ENCODE measurements at regions not wholly inside any gene's neighbourhood (a gene's known extent, or its start where the extent isn't known, plus 50 kb on each side); places are given as distances from the start of the nearest gene placed in this dataset.

DNA sequence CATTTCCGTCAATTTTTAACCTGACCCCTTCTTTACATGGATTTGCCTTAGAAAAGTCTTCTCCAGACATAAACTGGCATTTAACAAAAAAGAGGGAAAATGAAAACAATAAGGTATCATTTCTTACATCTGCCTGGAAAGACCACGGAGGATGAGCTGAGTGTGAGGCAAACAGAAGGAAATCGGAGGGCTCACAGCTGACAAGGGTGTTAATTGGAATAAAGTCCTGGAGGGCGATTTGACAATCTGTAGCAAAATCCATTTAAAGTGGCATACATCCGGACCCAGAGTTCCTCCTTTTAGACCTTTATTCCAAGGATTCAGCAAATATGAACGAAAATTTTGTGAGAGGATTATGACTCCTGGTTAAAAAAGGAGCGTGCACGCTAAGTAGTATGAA, 179.7 kb upstream of the COPS8 start:
- TF ChIP-seq POLR2AphosphoS5 (IDR thresholded peaks at IDR 0.05; ENCODE audit: borderline replicate concordance, low read depth, low read length) (no peak), EZH2 (IDR thresholded peaks at IDR 0.05) (no peak)
